ENCODE measurements at regions not wholly inside any gene's neighbourhood (a gene's known extent, or its start where the extent isn't known, plus 50 kb on each side); places are given as distances from the start of the nearest gene placed in this dataset.
"Not testable (repeated sequence)": the region's sequence is repeated elsewhere in the genome, so short reads cannot be mapped to it uniquely, and the experiment has no call there.

GRCh38 chr6:48512390-48512789 lies 401.4 kb upstream of the PTCHD4 start:
- in situ Hi-C loops (cut with HindIII; ENCODE audit: low sequenced_read_pairs): no loop called here
- DNase-seq (ENCODE audit: low read depth, low spot score): no peak
- TF ChIP-seq, protein P1, sequence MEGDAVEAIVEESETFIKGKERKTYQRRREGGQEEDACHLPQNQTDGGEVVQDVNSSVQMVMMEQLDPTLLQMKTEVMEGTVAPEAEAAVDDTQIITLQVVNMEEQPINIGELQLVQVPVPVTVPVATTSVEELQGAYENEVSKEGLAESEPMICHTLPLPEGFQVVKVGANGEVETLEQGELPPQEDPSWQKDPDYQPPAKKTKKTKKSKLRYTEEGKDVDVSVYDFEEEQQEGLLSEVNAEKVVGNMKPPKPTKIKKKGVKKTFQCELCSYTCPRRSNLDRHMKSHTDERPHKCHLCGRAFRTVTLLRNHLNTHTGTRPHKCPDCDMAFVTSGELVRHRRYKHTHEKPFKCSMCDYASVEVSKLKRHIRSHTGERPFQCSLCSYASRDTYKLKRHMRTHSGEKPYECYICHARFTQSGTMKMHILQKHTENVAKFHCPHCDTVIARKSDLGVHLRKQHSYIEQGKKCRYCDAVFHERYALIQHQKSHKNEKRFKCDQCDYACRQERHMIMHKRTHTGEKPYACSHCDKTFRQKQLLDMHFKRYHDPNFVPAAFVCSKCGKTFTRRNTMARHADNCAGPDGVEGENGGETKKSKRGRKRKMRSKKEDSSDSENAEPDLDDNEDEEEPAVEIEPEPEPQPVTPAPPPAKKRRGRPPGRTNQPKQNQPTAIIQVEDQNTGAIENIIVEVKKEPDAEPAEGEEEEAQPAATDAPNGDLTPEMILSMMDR (IDR thresholded peaks at IDR 0.05; ENCODE audit: low read depth, low read length): no peak
- no peak overlapping the region for H3K4me3 ChIP-seq (ENCODE audit: low read depth, low read length)

DNA sequence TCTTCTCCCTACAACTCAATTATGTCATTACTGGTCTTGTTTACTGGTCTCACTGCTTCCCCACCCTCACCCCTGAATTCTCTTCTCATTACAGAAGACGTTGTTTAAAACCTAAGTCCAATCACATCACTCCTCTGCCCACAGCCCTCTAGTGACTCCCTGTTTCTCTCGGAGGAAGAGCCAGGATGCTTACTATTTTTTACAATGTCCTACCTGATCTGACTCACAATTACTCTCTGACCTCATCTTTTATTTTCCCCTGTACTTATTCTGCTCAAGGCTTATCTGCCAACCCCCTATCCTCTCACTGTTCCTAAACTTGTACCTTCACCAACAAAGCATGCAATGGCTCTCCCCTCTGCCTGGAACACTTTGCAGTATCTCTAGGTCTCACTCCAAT lies 400.4 kb upstream of the PTCHD4 start:
- in situ Hi-C loops (cut with HindIII; ENCODE audit: low sequenced_read_pairs): no loop called here
- TF ChIP-seq, protein P1 (IDR thresholded peaks at IDR 0.05; ENCODE audit: low read depth, low read length): no peak
- H3K4me3 ChIP-seq (ENCODE audit: low read depth, low read length): no peak overlapping the region
- DNase-seq (ENCODE audit: low read depth, low spot score): no peak

- DNase-seq (ENCODE audit: low read depth, low spot score): no peak
- TF ChIP-seq, protein P1 (IDR thresholded peaks at IDR 0.05; ENCODE audit: low read depth, low read length): no peak
- in situ Hi-C loops (cut with HindIII; ENCODE audit: low sequenced_read_pairs): no loop called here
- no peak overlapping the region for H3K4me3 ChIP-seq (ENCODE audit: low read depth, low read length)
Observed at GRCh38 chr6:48505621-48506020, 394.6 kb upstream of the PTCHD4 start.

DNA sequence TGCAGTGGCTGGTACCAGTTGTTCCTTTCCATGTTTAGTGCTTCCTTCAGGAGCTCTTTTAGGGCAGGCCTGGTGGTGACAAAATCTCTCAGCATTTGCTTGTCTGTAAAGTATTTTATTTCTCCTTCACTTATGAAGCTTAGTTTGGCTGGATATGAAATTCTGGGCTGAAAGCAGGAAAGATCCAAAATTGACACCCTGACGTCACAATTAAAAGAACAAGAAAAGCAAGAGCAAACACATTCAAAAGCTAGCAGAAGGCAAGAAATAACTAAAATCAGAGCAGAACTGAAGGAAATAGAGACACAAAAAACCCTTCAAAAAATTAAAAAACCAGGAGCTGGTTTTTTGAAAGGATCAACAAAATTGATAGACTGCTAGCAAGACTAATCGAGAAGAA lies 382.4 kb upstream of the PTCHD4 start:
- DNase-seq (ENCODE audit: low read depth, low spot score); H3K4me3 ChIP-seq (ENCODE audit: low read depth, low read length); in situ Hi-C loops (cut with HindIII; ENCODE audit: low sequenced_read_pairs): not testable (repeated sequence)

DNA sequence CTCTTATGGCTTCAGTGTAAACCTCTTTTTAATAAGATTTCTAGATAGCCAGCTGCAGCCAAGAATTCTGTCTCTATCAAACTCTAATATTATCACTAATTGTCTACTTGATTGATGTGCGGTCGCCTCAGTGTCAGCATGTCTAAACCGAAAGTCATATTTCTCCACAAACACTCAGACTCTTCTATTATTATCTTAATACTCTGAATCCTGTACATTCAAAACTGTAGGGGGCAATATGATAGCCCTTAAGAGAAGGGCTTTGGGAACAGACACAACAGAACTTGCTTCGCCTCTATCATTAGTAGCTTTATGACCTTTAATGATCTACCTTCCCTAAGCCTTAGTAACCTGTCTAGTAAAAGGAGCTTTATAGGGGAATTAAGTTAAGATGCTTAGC lies 379.7 kb upstream of the PTCHD4 start:
- in situ Hi-C loops (cut with HindIII; ENCODE audit: low sequenced_read_pairs): no loop called here
- H3K4me3 ChIP-seq (ENCODE audit: low read depth, low read length): no peak overlapping the region
- TF ChIP-seq, protein P1 (IDR thresholded peaks at IDR 0.05; ENCODE audit: low read depth, low read length): no peak
- no peak for DNase-seq (ENCODE audit: low read depth, low spot score)

- TF ChIP-seq, protein P1 (IDR thresholded peaks at IDR 0.05; ENCODE audit: low read depth, low read length): no peak
- in situ Hi-C loops (cut with HindIII; ENCODE audit: low sequenced_read_pairs): no loop called here
- H3K4me3 ChIP-seq (ENCODE audit: low read depth, low read length): no peak overlapping the region
- DNase-seq (ENCODE audit: low read depth, low spot score): no peak
Observed at GRCh38 chr6:48486876-48487275, 375.9 kb upstream of the PTCHD4 start.

DNA sequence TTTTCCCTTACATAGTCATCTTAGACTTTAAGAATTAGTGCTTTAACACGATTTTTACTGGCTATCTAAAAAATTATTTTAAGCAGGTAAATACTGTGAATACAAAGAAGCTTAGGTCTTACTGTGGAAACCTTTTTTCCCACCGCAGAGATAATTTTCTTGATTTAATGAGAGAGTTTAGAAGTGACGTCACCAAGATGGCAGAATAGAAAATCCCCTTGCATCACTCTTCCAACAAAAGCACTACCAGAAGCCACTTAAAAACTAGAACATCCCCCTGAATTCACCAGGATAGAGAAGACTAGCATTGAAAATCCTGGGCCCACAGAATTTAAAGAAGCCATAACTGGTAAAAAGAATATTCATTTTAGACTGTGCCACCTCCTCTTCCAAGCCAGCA lies 375.4 kb upstream of the PTCHD4 start:
- H3K4me3 ChIP-seq (ENCODE audit: low read depth, low read length): no peak overlapping the region
- in situ Hi-C loops (cut with HindIII; ENCODE audit: low sequenced_read_pairs): no loop called here
- TF ChIP-seq, protein P1 (IDR thresholded peaks at IDR 0.05; ENCODE audit: low read depth, low read length): no peak
- no peak for DNase-seq (ENCODE audit: low read depth, low spot score)

Measured in astrocyte of the spinal cord (primary cell).